Loucy (cell line): ENCODE measurements at regions not wholly inside any gene's neighbourhood (a gene's known extent, or its start where the extent isn't known, plus 50 kb on each side); places are given as distances from the start of the nearest gene placed in this dataset.

ENCODE experiments used
- EZH2phosphoT487 ChIP-seq: fragments of 200-600 bp; IDR thresholded peaks from 2 replicates; pipeline ENCODE4 v1.6.1; 2018; ENCODE audit warnings: antibody characterized with exemption, mild to moderate bottlenecking, moderate library complexity, borderline replicate concordance
- TF ChIP-seq, protein P1 (sequence below): fragments of 200-600 bp; sonication (generic); conservative IDR thresholded peaks from 2 replicates; pipeline ENCODE4 v1.5.1; 2014; ENCODE audit warnings: mild to moderate bottlenecking, antibody characterized with exemption, low read length

DNA sequence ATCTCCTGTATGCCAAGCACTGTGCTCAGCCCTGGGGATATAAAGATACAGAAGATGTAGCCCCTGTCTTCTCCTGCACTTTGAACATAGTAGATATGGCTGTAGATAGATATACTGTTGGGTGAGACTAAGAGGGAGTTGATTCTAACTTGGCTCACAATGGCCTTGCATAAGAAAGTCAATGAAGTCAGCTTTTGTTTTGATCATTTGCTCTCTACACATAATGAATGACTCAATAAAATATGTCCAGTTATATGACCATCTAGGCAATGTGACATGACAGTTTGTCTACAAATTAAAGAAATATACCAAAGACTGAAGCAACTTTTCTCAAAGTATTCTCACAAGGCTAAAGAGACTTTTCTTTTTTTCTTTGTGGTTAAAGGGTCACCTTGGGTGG is 147.6 kb upstream of the DIPK2B start:
- TF ChIP-seq, protein P1, sequence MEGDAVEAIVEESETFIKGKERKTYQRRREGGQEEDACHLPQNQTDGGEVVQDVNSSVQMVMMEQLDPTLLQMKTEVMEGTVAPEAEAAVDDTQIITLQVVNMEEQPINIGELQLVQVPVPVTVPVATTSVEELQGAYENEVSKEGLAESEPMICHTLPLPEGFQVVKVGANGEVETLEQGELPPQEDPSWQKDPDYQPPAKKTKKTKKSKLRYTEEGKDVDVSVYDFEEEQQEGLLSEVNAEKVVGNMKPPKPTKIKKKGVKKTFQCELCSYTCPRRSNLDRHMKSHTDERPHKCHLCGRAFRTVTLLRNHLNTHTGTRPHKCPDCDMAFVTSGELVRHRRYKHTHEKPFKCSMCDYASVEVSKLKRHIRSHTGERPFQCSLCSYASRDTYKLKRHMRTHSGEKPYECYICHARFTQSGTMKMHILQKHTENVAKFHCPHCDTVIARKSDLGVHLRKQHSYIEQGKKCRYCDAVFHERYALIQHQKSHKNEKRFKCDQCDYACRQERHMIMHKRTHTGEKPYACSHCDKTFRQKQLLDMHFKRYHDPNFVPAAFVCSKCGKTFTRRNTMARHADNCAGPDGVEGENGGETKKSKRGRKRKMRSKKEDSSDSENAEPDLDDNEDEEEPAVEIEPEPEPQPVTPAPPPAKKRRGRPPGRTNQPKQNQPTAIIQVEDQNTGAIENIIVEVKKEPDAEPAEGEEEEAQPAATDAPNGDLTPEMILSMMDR = no peak
- no peak for TF ChIP-seq EZH2phosphoT487
